Suppressor macrophage (primary cell): ENCODE measurements at regions not wholly inside any gene's neighbourhood (a gene's known extent, or its start where the extent isn't known, plus 50 kb on each side); places are given as distances from the start of the nearest gene placed in this dataset.

ENCODE experiments used
- DNase-seq, 4 experiments: peaks; one replicate each; pipeline ENCODE4 v3.0.0-alpha.2; 2020 to 2022

- DNase-seq = peak; percentile 44 to 63 (median 52)
Measured at GRCh38 chr3:30222441-30222840, 384.0 kb upstream of the TGFBR2 start.

GRCh38 chr3:30225021-30225420 lies 381.4 kb upstream of the TGFBR2 start:
- DNase-seq = no peak

GRCh38 chr3:30226601-30227151 lies 379.7 kb upstream of the TGFBR2 start:
- peak; percentile 55 to 84 (median 62) for DNase-seq

GRCh38 chr3:30227571-30228301 lies 378.7 kb upstream of the TGFBR2 start:
- DNase-seq = peak; percentile 9 to 80 (median 47)

- DNase-seq = no peak
Measured at GRCh38 chr3:30228302-30228631, 378.1 kb upstream of the TGFBR2 start.

GRCh38 chr3:30231277-30232141 lies 374.9 kb upstream of the TGFBR2 start:
- peak in 2 of 4 experiments; percentile 16 for DNase-seq

GRCh38 chr3:30232142-30232541 lies 374.3 kb upstream of the TGFBR2 start:
- DNase-seq = peak in 2 of 4 experiments; percentile 19 to 28

GRCh38 chr3:30233913-30234646 lies 372.3 kb upstream of the TGFBR2 start:
- DNase-seq = no peak

GRCh38 chr3:30236011-30236410 lies 370.4 kb upstream of the TGFBR2 start:
- DNase-seq = no peak

GRCh38 chr3:30241721-30242120 lies 364.7 kb upstream of the TGFBR2 start:
- DNase-seq = no peak

- DNase-seq = no peak
Measured at GRCh38 chr3:30245858-30246622, 360.4 kb upstream of the TGFBR2 start.

- DNase-seq = no peak
Measured at GRCh38 chr3:30248423-30248822, 358.0 kb upstream of the TGFBR2 start.

GRCh38 chr3:30252474-30252873 lies 353.9 kb upstream of the TGFBR2 start:
- no peak for DNase-seq

GRCh38 chr3:30253832-30254231 lies 352.6 kb upstream of the TGFBR2 start:
- no peak for DNase-seq

- DNase-seq = no peak
Measured at GRCh38 chr3:30256474-30256873, 349.9 kb upstream of the TGFBR2 start.

- no peak for DNase-seq
Measured at GRCh38 chr3:30258426-30259392, 347.7 kb upstream of the TGFBR2 start.

- no peak for DNase-seq
Measured at GRCh38 chr3:30259730-30260129, 346.7 kb upstream of the TGFBR2 start.

- DNase-seq = no peak
Measured at GRCh38 chr3:30260762-30261161, 345.6 kb upstream of the TGFBR2 start.

GRCh38 chr3:30263238-30263924 lies 343.0 kb upstream of the TGFBR2 start:
- DNase-seq = peak; percentile 13 to 59 (median 34)

- peak in 1 of 4 experiments; percentile 8 for DNase-seq
Measured at GRCh38 chr3:30263925-30264313, 342.5 kb upstream of the TGFBR2 start.
